Neural cell (in vitro differentiated cells): ENCODE measurements at regions not wholly inside any gene's neighbourhood (a gene's known extent, or its start where the extent isn't known, plus 50 kb on each side); places are given as distances from the start of the nearest gene placed in this dataset.

ENCODE experiments used
- EZH2 ChIP-seq: fragments of 200-600, 300-800 bp; shearing (Covaris generic), sonication (generic); IDR thresholded peaks from 2 replicates; pipeline ENCODE4 v1.6.1; 2014; ENCODE audit warnings: antibody characterized with exemption, low read length, borderline replicate concordance, mild to moderate bottlenecking; ENCODE audit not compliant: insufficient read depth, poor library complexity, severe bottlenecking
- REST ChIP-seq: IDR thresholded peaks from 2 replicates; pipeline ENCODE4 v1.6.1; 2012; ENCODE audit warnings: borderline replicate concordance

GRCh38 chr20:12591949-12592470 is 416.8 kb upstream of the SPTLC3 start:
- TF ChIP-seq REST, result no peak
- TF ChIP-seq EZH2, result no peak
